WI38 (cell line): ENCODE measurements at regions not wholly inside any gene's neighbourhood (a gene's known extent, or its start where the extent isn't known, plus 50 kb on each side); places are given as distances from the start of the nearest gene placed in this dataset.

ENCODE experiments used
- H3K4me3 ChIP-seq: 2 replicates; pipeline ENCODE4 v1.5.1; 2011; ENCODE audit warnings: low read depth, mild to moderate bottlenecking, control low read depth, low read length
- TF ChIP-seq, protein P1 (sequence below): IDR thresholded peaks from 2 replicates; pipeline ENCODE4 v1.5.1; 2012; ENCODE audit warnings: low read depth, mild to moderate bottlenecking, control low read depth, low read length

DNA sequence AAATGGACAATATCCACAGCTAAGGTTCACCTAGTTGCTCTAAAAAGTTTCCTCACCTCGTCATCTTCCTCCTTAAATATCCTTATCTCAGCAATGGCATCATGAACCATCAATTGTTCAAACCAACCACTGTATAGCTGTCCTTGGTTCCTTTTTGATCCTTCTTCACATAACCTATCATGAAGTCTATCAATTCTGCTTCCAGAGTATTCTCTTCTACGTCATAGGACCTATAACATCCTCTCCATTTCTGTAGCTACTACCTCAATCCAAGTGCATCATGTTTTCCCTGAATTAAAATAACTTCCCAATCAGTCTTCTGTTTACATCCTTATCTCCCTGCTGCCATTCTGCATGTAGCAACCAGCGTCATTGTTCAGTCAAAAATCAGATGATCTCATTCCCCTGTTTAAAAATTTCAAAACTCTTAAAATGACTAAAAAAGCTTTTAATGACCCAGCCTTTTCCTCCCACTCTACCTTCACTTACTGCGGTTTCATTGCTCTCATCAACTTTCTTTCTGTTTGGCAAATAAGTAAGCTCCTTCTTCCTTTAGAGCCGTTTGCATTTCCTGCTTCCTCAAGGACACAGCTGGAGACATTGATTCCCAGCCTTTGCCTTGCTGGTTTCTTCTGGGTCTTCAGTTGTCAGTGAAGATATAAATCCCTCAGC is 223.9 kb upstream of the MIR17HG start:
- H3K4me3 ChIP-seq: no peak overlapping the region
- TF ChIP-seq, protein P1, sequence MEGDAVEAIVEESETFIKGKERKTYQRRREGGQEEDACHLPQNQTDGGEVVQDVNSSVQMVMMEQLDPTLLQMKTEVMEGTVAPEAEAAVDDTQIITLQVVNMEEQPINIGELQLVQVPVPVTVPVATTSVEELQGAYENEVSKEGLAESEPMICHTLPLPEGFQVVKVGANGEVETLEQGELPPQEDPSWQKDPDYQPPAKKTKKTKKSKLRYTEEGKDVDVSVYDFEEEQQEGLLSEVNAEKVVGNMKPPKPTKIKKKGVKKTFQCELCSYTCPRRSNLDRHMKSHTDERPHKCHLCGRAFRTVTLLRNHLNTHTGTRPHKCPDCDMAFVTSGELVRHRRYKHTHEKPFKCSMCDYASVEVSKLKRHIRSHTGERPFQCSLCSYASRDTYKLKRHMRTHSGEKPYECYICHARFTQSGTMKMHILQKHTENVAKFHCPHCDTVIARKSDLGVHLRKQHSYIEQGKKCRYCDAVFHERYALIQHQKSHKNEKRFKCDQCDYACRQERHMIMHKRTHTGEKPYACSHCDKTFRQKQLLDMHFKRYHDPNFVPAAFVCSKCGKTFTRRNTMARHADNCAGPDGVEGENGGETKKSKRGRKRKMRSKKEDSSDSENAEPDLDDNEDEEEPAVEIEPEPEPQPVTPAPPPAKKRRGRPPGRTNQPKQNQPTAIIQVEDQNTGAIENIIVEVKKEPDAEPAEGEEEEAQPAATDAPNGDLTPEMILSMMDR: no peak

DNA sequence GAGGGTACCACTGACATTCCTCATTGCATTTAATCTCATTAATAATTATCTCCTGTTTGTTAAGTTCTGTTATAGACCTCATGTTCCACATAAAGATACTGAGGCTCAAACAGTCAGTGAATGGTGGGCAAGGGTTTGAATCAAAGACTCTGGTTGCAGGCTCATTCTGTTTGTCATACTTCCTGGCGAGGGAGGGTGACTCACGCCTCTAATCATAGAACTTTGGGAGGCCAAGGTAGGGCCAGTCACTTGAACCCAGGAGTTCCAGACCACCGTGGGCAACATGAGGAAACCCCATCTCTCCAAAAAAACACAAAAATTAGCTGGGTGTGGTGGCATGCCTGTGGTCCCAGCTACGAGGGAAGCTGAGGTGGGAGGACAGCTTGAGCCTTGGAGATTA is 220.7 kb upstream of the MIR17HG start:
- H3K4me3 ChIP-seq: no peak overlapping the region
- TF ChIP-seq, protein P1: no peak

DNA sequence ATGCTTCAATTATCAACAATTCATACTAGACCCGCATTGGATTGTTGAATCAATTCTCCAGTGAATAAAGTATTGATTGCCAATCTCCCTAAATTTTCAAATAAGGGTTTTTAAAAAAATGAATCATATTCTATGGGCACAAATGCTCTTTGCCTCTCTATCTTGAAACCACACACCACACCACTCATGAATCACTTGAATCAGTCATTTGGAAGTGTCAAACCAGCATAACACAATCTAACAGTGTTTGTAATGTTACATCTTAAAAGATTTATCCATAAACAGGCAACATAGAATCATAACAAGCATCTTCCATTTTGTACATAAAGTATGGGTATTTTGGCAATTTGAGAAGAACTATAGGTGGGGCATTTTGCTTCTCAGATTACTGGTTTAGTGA is 219.5 kb upstream of the MIR17HG start:
- no peak overlapping the region for H3K4me3 ChIP-seq
- TF ChIP-seq, protein P1: no peak

DNA sequence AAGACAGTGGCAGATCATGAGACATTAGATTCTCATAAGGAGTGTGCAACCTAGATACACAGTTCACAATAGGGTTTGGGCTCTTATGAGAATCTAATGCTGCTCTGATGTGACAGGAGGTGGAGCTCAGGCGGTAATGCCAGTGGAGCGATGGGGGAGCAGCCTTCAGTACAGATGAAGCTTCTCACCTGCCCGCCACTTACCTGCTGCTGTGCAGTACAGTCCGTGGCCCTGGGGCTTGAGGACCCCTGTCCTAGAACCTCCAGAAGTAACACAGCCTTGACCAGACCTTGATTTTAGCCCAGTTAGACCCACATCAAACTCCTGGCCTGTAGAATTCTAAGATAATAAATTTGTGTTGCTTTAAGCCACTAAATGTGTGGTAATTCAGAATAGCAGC is 215.1 kb upstream of the MIR17HG start:
- TF ChIP-seq, protein P1: no peak
- H3K4me3 ChIP-seq: no peak overlapping the region

DNA sequence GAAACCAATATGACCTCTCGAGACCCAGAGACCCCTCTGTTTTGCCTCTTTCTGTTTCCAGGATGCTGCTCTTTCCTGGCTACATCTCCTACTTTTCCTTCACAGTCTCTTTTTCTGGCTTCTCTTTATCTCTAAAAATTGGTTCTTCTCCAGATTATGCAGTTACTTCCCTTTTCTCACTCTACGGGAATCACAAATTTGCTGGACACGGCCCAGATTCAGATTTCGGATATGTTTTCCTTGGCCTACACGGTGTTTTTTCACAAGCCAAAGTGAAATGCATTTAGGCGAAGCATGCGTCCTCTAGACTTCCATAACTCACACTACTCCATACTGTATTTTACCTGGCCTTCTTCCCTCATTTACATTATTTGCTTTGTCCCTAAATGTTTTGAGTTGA is 214.7 kb upstream of the MIR17HG start:
- H3K4me3 ChIP-seq: no peak overlapping the region
- TF ChIP-seq, protein P1: no peak

DNA sequence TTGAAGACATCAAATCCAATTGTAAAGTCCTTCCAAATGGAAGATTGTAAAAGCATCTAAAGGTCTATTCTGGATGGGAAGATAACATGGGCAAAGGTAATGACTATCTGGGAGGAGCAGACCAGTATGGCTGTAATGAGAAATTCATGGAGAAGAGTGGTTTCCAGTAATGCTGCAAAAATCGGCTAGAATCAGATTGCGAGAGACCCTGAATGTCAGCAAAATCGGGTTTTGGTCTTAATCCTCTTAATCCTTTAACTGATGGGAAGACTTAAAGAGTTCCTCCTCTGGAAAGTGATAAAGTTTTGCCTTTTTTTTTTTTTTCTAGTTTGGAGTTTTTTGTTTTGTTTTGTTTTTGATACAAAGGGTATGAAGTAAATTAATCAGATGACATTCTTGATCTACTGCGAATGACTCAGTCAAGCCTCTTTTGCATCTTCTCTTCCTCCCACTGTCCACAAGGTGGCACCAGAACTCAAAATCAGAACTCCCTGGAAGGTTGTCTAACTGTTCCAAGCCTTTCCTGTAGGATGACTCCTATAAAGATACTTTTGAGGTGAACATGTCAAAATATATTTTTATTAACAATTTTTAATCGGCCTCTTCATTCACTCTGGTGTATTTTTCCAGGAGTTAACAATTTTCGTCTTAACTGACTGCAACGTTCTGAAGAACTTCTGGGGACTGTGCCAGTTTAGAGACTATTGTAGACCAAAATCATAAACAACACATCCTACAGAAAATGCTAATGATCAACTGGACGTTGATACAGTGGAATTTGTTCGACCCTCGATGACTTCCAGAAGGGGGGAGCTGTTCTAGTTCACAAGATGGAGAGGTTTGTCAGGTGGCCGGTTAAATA is 213.3 kb upstream of the MIR17HG start:
- H3K4me3 ChIP-seq: no peak overlapping the region
- TF ChIP-seq, protein P1: no peak; the same call in 1 of the 2 replicates

DNA sequence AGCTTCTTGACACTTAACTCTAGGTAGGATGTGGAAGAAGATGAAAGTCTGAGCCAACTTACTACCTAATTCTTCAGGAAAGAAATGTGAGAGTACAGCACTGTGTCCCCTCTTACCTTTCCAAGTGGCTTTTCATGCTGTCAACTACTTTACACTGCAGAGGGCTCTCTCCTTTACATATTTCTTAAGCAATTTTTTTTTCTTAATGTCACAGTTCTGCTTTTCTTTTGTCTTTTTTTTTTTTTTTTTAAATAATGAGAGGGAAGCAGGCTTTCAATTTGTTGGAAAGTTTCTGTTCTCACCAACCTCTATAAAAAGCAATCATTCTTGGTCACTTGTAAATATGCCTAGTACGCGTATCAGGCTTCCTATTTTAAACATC is 212.7 kb upstream of the MIR17HG start:
- TF ChIP-seq, protein P1: no peak
- H3K4me3 ChIP-seq: no peak overlapping the region
